Heart left ventricle (tissue), 16 donors: ENCODE measurements at regions not wholly inside any gene's neighbourhood (a gene's known extent, or its start where the extent isn't known, plus 50 kb on each side); places are given as distances from the start of the nearest gene placed in this dataset.

Experiments used
- ATAC-seq, 4 donors: fragments of 200-7000 bp; cut with Tn5 transposase; one replicate each; pipeline ENCODE4 v1.9.1; 2020 to 2022; ENCODE audit warnings: moderate library complexity in 4 of 4, mild to moderate bottlenecking in 3 of 4, moderate number of reproducible peaks in 1 of 4
- DNase-seq, 5 donors: peaks; one replicate each; pipeline ENCODE4 v3.0.0-alpha.2; 2020
- H3K27ac ChIP-seq, 12 donors: fragments of 200-600 bp; sonication (generic) in 4 of 12; one replicate each; pipeline versions ENCODE4 v1.5.0 to v1.8.0; 2016 to 2022; ENCODE audit warnings: mild to moderate bottlenecking in 2 of 12
- H3K27me3 ChIP-seq, 9 donors: fragments of 200-600 bp; sonication (generic) in 2 of 9; one replicate each; pipeline versions ENCODE4 v1.5.1 to v1.8.0; 2016 to 2022; ENCODE audit warnings: mild to moderate bottlenecking in 3 of 9
- H3K36me3 ChIP-seq, 9 donors: fragments of 200-600 bp; sonication (generic) in 2 of 9; one replicate each; pipeline versions ENCODE4 v1.5.0 to v1.8.0; 2018 to 2022; ENCODE audit warnings: mild to moderate bottlenecking in 2 of 9
- H3K4me1 ChIP-seq, 12 donors: fragments of 200-600 bp; sonication (generic) in 4 of 12; one replicate each; pipeline versions ENCODE4 v1.5.0 to v1.8.0; 2016 to 2022; ENCODE audit warnings: mild to moderate bottlenecking in 3 of 12
- H3K4me3 ChIP-seq, 12 donors: fragments of 200-600 bp; sonication (generic) in 4 of 12; one replicate each; pipeline versions ENCODE4 v1.5.0 to v1.8.0; 2017 to 2022; ENCODE audit warnings: mild to moderate bottlenecking in 9 of 12, moderate library complexity in 4 of 12
- H3K9me3 ChIP-seq, 12 donors: fragments of 200-600 bp; sonication (generic) in 4 of 12; one replicate each; pipeline versions ENCODE4 v1.5.0 to v1.8.0; 2016 to 2022; ENCODE audit warnings: mild to moderate bottlenecking in 1 of 12
- CTCF ChIP-seq, 12 donors: fragments of 200-600 bp; sonication (generic) in 4 of 12; IDR thresholded peaks; one replicate each; pipeline versions ENCODE4 v1.5.0 to v1.8.0; 2018 to 2022; ENCODE audit warnings: antibody characterized with exemption in 12 of 12, mild to moderate bottlenecking in 5 of 12
- POLR2A ChIP-seq, 2 donors: fragments of 450-650 bp; IDR thresholded peaks; one replicate each; pipeline ENCODE4 v1.6.1; 2017; ENCODE audit warnings: antibody characterized with exemption in 2 of 2, mild to moderate bottlenecking in 2 of 2, moderate library complexity in 2 of 2
- WGBS, 4 donors: extraction: QIAGEN DNeasy Blood & Tissue Kit in 2 of 4; methylation state at CpG; one replicate each; pipeline versions ENCODE4 v1.1.5 to v1.1.7; 2013 to 2018; 5-methylcytosine and 5-hydroxymethylcytosine counted together
- intact Hi-C, 10 donors: fragments of 100-400 bp; cut with DNase I; formaldehyde crosslinking; loops; one replicate each; pipeline versions ENCODE4 v1.11.1 to v1.14.2; 2022
- donor health status: ischemic (EF 13 %, LVEDD 7.1; RV severe dilation, severe dysfunction).
- donor health status: healthy with polysubstance abuse.
- donor health status: DM: no; HTN: yes; CAD: no.
- donor health status: DM: no; HTN: no; CAD: no.
- donor health status: ischemic (EF 25% LVEDD 6.9; RV normal size, moderate dysfunction).
- donor health status: ischemic (EF 25% LVEDD 5.7; RV mildly dilated, moderate dysfunction).
- donor health status: healthy.
- donor health status: DM: yes; HTN: yes; CAD: no.
- donor health status: ischemic (EF 35%, LVEDD 5.7; RV mildly dilated, moderate dysfunction).
- donor health status: nonischemic (EF 11% LVEDD 7.7; RV severe dilation, severe dysfunction).
- donor health status: DM: yes; HTN: yes; CAD: no.
- donor health status: PGD.
- donor health status: ischemic (EF 29% LVEDD 5.4; RV normal size, mild dysfunction).
- donor health status: nonischemic (EF 23%, LVEDD 6.1; RV moderate dilation, normal function).

- Histone ChIP-seq H3K9me3 (peaks cover 0 to 15% (median 2%) of the 10 kb centered on the region in 12 donors), H3K36me3 (no peaks in the 10 kb centered on the region), H3K4me3 (no peak overlapping the region), H3K27me3 (no peaks in the 10 kb centered on the region), H3K27ac (no peak overlapping the region), H3K4me1 (no peaks in the 10 kb centered on the region)
- 69 to 77% (median 70%) methylated on average over 2 of the region's 2 CpGs for WGBS, 4 donors
- no peak for TF ChIP-seq POLR2A (IDR thresholded peaks at IDR 0.05)
- TF ChIP-seq CTCF (IDR thresholded peaks at IDR 0.05) = no peak
- ATAC-seq = no peak
- intact Hi-C loops = no loop called here
- DNase-seq = no peak
Measured at GRCh38 chr13:63377986-63378385, 1962.3 kb upstream of the PCDH20 start.

GRCh38 chr13:63370101-63370500 lies 1954.5 kb upstream of the PCDH20 start:
- Histone ChIP-seq H3K4me3 (no peak overlapping the region), H3K36me3 (no peaks in the 10 kb centered on the region), H3K27ac (no peak overlapping the region), H3K27me3 (no peaks in the 10 kb centered on the region), H3K9me3 (no peaks in the 10 kb centered on the region), H3K4me1 (no peaks in the 10 kb centered on the region)
- no peak for TF ChIP-seq CTCF (IDR thresholded peaks at IDR 0.05)
- DNase-seq (no peak), ATAC-seq (no peak)
- WGBS, 4 donors = 37 to 45% (median 40%) methylated on average over 1 of the region's 1 CpG
- intact Hi-C loops = no loop called here

- intact Hi-C loops = no loop called here
- no peak for ATAC-seq
- H3K36me3 ChIP-seq = no peaks in the 10 kb centered on the region
- no peak for DNase-seq
- H3K27ac ChIP-seq = no peak overlapping the region
- TF ChIP-seq CTCF (IDR thresholded peaks at IDR 0.05) = no peak
- no peak for TF ChIP-seq POLR2A (IDR thresholded peaks at IDR 0.05)
- no peaks in the 10 kb centered on the region for H3K27me3 ChIP-seq
- H3K9me3 ChIP-seq = no peaks in the 10 kb centered on the region
- WGBS, 4 donors = 49 to 75% (median 59%) methylated on average over 3 of the region's 3 CpGs
- H3K4me1 ChIP-seq = no peaks in the 10 kb centered on the region
- H3K4me3 ChIP-seq = no peak overlapping the region
Measured at GRCh38 chr13:63367522-63368198, 1952.0 kb upstream of the PCDH20 start.

- H3K9me3 ChIP-seq = no peaks in the 10 kb centered on the region
- ATAC-seq = no peak
Measured at GRCh38 chr13:63364159-63364558, 1948.5 kb upstream of the PCDH20 start.

More at GRCh38 chr13:63364159-63364558, 1948.5 kb upstream of the PCDH20 start:
- DNase-seq = no peak
- TF ChIP-seq POLR2A (IDR thresholded peaks at IDR 0.05) (no peak), CTCF (IDR thresholded peaks at IDR 0.05) (no peak)
- no peak overlapping the region for H3K27ac ChIP-seq
- no peaks in the 10 kb centered on the region for H3K36me3 ChIP-seq
- H3K4me3 ChIP-seq = no peak overlapping the region
- intact Hi-C loops = no loop called here
- no peaks in the 10 kb centered on the region for H3K27me3 ChIP-seq
- H3K4me1 ChIP-seq = no peaks in the 10 kb centered on the region
